GM23338 (cell line): ENCODE measurements at regions not wholly inside any gene's neighbourhood (a gene's known extent, or its start where the extent isn't known, plus 50 kb on each side); places are given as distances from the start of the nearest gene placed in this dataset.

Experiments
- ATAC-seq: fragments of 200-7000 bp; cut with Tn5 transposase; 3 replicates; pipeline ENCODE4 v1.9.1; 2020
- DNase-seq: peaks from one replicate; pipeline ENCODE4 v3.0.0-alpha.2; 2015; ENCODE audit warnings: low spot score
- H2AFZ ChIP-seq: fragments of 200-600 bp; sonication (generic); 2 replicates; pipeline ENCODE4 v1.8.0; 2016; ENCODE audit warnings: antibody characterized with exemption, mild to moderate bottlenecking, moderate library complexity
- H3F3A ChIP-seq: fragments of 200-600 bp; sonication (generic); replicated peaks from 2 replicates; pipeline ENCODE4 v1.8.0; 2017; ENCODE audit warnings: antibody characterized with exemption, mixed run types, low read depth
- H3K27ac ChIP-seq: fragments of 200-600 bp; sonication (generic); 2 replicates; pipeline ENCODE4 v1.6.1; 2016; ENCODE audit warnings: low read depth
- H3K27me3 ChIP-seq: fragments of 200-600 bp; sonication (generic); 2 replicates; pipeline ENCODE4 v1.8.0; 2016; ENCODE audit warnings: mild to moderate bottlenecking, mixed run types, moderate library complexity; ENCODE audit not compliant: insufficient read depth
- H3K36me3 ChIP-seq: fragments of 200-600 bp; sonication (generic); 2 replicates; pipeline ENCODE4 v1.8.0; 2016; ENCODE audit warnings: mild to moderate bottlenecking; ENCODE audit not compliant: insufficient read depth
- H3K4me1 ChIP-seq: fragments of 200-600 bp; sonication (generic); 2 replicates; pipeline ENCODE4 v1.8.0; 2016; ENCODE audit warnings: mild to moderate bottlenecking, moderate library complexity; ENCODE audit not compliant: insufficient read depth
- H3K4me2 ChIP-seq: fragments of 200-600 bp; sonication (generic); 2 replicates; pipeline ENCODE4 v1.7.1; 2017; ENCODE audit warnings: mixed run types
- H3K4me3 ChIP-seq: fragments of 200-600 bp; sonication (generic); 2 replicates; pipeline ENCODE4 v1.6.1; 2016; ENCODE audit warnings: mixed run types
- H3K79me2 ChIP-seq: fragments of 200-600 bp; sonication (generic); replicated peaks from 2 replicates; pipeline ENCODE4 v1.8.0; 2017; ENCODE audit warnings: mild to moderate bottlenecking; ENCODE audit not compliant: insufficient read depth
- H3K9me2 ChIP-seq: fragments of 200-600 bp; sonication (generic); 2 replicates; pipeline ENCODE4 v1.8.0; 2017; ENCODE audit not compliant: insufficient read depth
- H4K20me1 ChIP-seq: fragments of 200-600 bp; sonication (generic); replicated peaks from 2 replicates; pipeline ENCODE4 v1.8.0; 2017; ENCODE audit warnings: mild to moderate bottlenecking; ENCODE audit not compliant: insufficient read depth
- H3K27ac Mint-ChIP-seq: 2 replicates; pipeline ENCODE4 v1.8.0; 2020; ENCODE audit warnings: inconsistent platforms, mild to moderate bottlenecking, moderate library complexity, mixed read lengths
- H3K27me3 Mint-ChIP-seq: 3 replicates; pipeline ENCODE4 v1.8.0; 2022; ENCODE audit warnings: low read depth, mild to moderate bottlenecking, moderate library complexity, mixed read lengths, inconsistent platforms; ENCODE audit not compliant: insufficient read depth, poor library complexity
- H3K36me3 Mint-ChIP-seq: 3 replicates; pipeline ENCODE4 v1.8.0; 2021; ENCODE audit warnings: low read depth, mild to moderate bottlenecking, inconsistent platforms, moderate library complexity, mixed read lengths
- H3K4me1 Mint-ChIP-seq: 3 replicates; pipeline ENCODE4 v1.8.0; 2020; ENCODE audit warnings: mild to moderate bottlenecking, inconsistent platforms, mixed read lengths
- H3K4me3 Mint-ChIP-seq: 3 replicates; pipeline ENCODE4 v1.8.0; 2021; ENCODE audit warnings: moderate library complexity, mild to moderate bottlenecking, inconsistent platforms, mixed read lengths
- H3K9me3 Mint-ChIP-seq: 3 replicates; pipeline ENCODE4 v1.8.0; 2020; ENCODE audit warnings: moderate library complexity, mild to moderate bottlenecking, inconsistent platforms, mixed read lengths
- ETS1 ChIP-seq: IDR thresholded peaks from 2 replicates; pipeline ENCODE4 v1.6.1; 2016; ENCODE audit warnings: antibody characterized with exemption
- EZH2 ChIP-seq: fragments of 200-600 bp; sonication (generic); IDR thresholded peaks from one replicate; pipeline ENCODE4 v1.8.0; 2017; ENCODE audit warnings: antibody characterized with exemption, mild to moderate bottlenecking, low read depth; ENCODE audit not compliant: unreplicated experiment
- ZNF114 ChIP-seq: fragments of 250-450 bp; sonication (Bioruptor Pico); IDR thresholded peaks from 2 replicates; pipeline ENCODE4 v1.5.0; 2020; ENCODE audit warnings: mild to moderate bottlenecking, moderate library complexity
- TF ChIP-seq, protein P1 (sequence below): fragments of 250-450 bp; sonication (Bioruptor Pico); IDR thresholded peaks from 2 replicates; pipeline ENCODE4 v1.5.0; 2020; ENCODE audit warnings: mild to moderate bottlenecking, moderate library complexity

DNA sequence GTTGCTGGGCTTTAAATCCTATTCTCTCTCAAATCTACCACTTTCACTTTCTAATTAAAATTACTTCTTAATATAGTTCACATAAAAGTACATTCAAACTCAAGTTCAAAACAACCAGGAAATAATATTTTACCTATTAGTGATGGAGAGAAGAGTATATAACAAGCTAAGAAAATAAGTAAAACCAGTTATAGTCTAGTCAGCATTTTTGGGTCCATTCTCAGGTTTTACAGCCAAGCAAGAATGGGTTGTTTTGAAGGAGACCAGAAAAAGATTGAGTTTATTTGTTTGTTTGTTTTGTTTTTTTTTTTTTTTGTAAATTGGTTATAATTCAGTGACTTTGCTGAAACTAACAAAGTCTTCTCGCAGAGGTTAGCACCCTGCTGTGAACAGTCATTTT is 106.3 kb upstream of the PTPRZ1 start (continued):
- TF ChIP-seq, protein P1, sequence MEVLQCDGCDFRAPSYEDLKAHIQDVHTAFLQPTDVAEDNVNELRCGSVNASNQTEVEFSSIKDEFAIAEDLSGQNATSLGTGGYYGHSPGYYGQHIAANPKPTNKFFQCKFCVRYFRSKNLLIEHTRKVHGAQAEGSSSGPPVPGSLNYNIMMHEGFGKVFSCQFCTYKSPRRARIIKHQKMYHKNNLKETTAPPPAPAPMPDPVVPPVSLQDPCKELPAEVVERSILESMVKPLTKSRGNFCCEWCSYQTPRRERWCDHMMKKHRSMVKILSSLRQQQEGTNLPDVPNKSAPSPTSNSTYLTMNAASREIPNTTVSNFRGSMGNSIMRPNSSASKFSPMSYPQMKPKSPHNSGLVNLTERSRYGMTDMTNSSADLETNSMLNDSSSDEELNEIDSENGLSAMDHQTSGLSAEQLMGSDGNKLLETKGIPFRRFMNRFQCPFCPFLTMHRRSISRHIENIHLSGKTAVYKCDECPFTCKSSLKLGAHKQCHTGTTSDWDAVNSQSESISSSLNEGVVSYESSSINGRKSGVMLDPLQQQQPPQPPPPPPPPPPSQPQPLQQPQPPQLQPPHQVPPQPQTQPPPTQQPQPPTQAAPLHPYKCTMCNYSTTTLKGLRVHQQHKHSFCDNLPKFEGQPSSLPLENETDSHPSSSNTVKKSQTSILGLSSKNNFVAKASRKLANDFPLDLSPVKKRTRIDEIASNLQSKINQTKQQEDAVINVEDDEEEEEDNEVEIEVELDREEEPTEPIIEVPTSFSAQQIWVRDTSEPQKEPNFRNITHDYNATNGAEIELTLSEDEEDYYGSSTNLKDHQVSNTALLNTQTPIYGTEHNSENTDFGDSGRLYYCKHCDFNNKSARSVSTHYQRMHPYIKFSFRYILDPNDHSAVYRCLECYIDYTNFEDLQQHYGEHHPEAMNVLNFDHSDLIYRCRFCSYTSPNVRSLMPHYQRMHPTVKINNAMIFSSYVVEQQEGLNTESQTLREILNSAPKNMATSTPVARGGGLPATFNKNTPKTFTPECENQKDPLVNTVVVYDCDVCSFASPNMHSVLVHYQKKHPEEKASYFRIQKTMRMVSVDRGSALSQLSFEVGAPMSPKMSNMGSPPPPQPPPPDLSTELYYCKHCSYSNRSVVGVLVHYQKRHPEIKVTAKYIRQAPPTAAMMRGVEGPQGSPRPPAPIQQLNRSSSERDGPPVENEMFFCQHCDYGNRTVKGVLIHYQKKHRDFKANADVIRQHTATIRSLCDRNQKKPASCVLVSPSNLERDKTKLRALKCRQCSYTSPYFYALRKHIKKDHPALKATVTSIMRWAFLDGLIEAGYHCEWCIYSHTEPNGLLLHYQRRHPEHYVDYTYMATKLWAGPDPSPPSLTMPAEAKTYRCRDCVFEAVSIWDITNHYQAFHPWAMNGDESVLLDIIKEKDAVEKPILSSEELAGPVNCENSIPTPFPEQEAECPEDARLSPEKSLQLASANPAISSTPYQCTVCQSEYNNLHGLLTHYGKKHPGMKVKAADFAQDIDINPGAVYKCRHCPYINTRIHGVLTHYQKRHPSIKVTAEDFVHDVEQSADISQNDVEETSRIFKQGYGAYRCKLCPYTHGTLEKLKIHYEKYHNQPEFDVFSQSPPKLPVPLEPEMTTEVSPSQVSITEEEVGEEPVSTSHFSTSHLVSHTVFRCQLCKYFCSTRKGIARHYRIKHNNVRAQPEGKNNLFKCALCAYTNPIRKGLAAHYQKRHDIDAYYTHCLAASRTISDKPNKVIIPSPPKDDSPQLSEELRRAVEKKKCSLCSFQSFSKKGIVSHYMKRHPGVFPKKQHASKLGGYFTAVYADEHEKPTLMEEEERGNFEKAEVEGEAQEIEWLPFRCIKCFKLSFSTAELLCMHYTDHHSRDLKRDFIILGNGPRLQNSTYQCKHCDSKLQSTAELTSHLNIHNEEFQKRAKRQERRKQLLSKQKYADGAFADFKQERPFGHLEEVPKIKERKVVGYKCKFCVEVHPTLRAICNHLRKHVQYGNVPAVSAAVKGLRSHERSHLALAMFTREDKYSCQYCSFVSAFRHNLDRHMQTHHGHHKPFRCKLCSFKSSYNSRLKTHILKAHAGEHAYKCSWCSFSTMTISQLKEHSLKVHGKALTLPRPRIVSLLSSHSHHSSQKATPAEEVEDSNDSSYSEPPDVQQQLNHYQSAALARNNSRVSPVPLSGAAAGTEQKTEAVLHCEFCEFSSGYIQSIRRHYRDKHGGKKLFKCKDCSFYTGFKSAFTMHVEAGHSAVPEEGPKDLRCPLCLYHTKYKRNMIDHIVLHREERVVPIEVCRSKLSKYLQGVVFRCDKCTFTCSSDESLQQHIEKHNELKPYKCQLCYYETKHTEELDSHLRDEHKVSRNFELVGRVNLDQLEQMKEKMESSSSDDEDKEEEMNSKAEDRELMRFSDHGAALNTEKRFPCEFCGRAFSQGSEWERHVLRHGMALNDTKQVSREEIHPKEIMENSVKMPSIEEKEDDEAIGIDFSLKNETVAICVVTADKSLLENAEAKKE = no peak
- no peak for TF ChIP-seq ETS1

- DNase-seq = no peak
- no peak overlapping the region for H3K4me2 ChIP-seq
- Mint-ChIP-seq H3K36me3 (peaks cover 3% of the 10 kb centered on the region; the same call in 1 of the 3 replicates), H3K9me3 (peaks cover 3% of the 10 kb centered on the region; the same call in 2 of the 3 replicates), H3K27me3 (peaks cover 2% of the 10 kb centered on the region), H3K4me1 (peaks cover 8% of the 10 kb centered on the region; the same call in 2 of the 3 replicates), H3K4me3 (no peak overlapping the region), H3K27ac (no peak overlapping the region)
- H3K4me1 ChIP-seq = no peaks in the 10 kb centered on the region
- no peak overlapping the region for H2AFZ ChIP-seq
- H3K27ac ChIP-seq = no peak overlapping the region
- no peaks in the 10 kb centered on the region for H4K20me1 ChIP-seq
- ATAC-seq = no peak
- no peak overlapping the region for H3K4me3 ChIP-seq
- no peaks in the 10 kb centered on the region for H3K36me3 ChIP-seq
- no peaks in the 10 kb centered on the region for H3K27me3 ChIP-seq
- no peaks in the 10 kb centered on the region for H3K9me2 ChIP-seq
- H3K79me2 ChIP-seq = no peaks in the 10 kb centered on the region
- H3F3A ChIP-seq = no peaks in the 10 kb centered on the region
- TF ChIP-seq EZH2 (no peak), ZNF114 (CRISPR knock-in tag) (no peak)
- TF ChIP-seq, protein P1 = no peak
Observed at GRCh38 chr7:121761399-121761798, 111.6 kb upstream of the PTPRZ1 start.
